Muscle layer of duodenum (tissue), 2 donors: ENCODE measurements at regions not wholly inside any gene's neighbourhood (a gene's known extent, or its start where the extent isn't known, plus 50 kb on each side); places are given as distances from the start of the nearest gene placed in this dataset.
"Not testable (repeated sequence)": the region's sequence is repeated elsewhere in the genome, so short reads cannot be mapped to it uniquely, and the experiment has no call there.

Source experiments
- H3K27ac ChIP-seq: one replicate; pipeline ENCODE4 v1.7.0; 2013; ENCODE audit warnings: mild to moderate bottlenecking, low read length
- H3K27me3 ChIP-seq: one replicate; pipeline ENCODE4 v1.7.0; 2013; ENCODE audit warnings: low read depth, mild to moderate bottlenecking, control low read depth, low read length
- H3K36me3 ChIP-seq, 2 donors: one replicate each; pipeline ENCODE4 v1.7.0; 2013; ENCODE audit warnings: low read length in 2 of 2, control low read depth in 1 of 2, mild to moderate bottlenecking in 1 of 2; ENCODE audit not compliant: insufficient read depth in 2 of 2, control insufficient read depth in 1 of 2
- H3K4me1 ChIP-seq, 2 donors: one replicate each; pipeline ENCODE4 v1.7.0; 2013; ENCODE audit warnings: low read length in 2 of 2, mild to moderate bottlenecking in 2 of 2, control low read depth in 1 of 2, moderate library complexity in 1 of 2; ENCODE audit not compliant: insufficient read depth in 2 of 2, control insufficient read depth in 1 of 2
- H3K4me3 ChIP-seq, 2 donors: one replicate each; pipeline ENCODE4 v1.7.0; 2013; ENCODE audit warnings: low read length in 2 of 2, low read depth in 1 of 2, mild to moderate bottlenecking in 1 of 2
- H3K9me3 ChIP-seq, 2 donors: one replicate each; pipeline ENCODE4 v1.7.0; 2013; ENCODE audit warnings: low read length in 2 of 2, control low read depth in 1 of 2, mild to moderate bottlenecking in 1 of 2; ENCODE audit not compliant: control insufficient read depth in 1 of 2
- donor health status: healthy.

- Histone ChIP-seq H3K27ac (no peak overlapping the region), H3K36me3 (no peaks in the 10 kb centered on the region), H3K4me1 (no peaks in the 10 kb centered on the region), H3K9me3 (peaks cover 0 to 8% of the 10 kb centered on the region in 2 donors), H3K4me3 (no peak overlapping the region), H3K27me3 (no peaks in the 10 kb centered on the region)
These were observed 1068.5 kb upstream of the COX7C start for GRCh38 chr5:85549229-85549628.

DNA sequence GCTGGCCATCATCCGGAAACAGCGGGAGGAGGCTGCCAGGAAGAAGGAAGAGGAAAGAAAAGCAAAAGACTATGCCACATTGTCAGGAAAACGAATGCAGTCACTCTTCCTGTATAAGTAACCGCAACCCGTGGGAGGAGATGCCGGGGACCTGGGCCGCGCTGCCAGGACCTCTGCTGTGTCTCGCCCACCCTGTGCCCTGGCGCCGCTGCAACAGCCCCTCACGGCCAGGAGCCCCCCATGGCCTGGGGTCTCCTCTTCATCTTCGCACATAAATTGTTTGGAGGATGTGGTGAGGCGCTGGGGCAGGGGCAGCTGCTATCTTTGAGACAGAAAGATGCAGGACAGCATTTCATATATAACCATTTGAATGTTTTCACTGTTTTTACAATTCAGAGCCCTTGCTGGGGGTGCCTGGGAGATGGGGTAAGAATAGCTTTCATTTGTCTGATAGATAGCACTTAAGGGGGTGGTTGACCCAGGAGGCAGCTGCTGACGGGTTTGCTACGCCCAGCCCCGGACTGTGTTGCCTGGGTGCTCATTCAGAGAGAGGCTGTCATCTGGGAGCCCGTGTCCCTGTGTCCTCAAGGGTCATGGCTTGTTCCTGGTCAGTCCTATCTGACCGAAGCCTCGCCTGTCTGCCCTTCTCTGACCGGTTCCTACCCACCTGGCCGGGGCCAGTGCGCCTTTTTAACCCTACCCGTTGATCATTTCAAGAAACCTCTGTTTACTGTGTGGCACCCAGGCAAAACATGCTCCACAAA lies 1067.7 kb upstream of the COX7C start:
- Histone ChIP-seq H3K4me1 (no peaks in the 10 kb centered on the region), H3K36me3 (no peaks in the 10 kb centered on the region), H3K27me3 (no peaks in the 10 kb centered on the region), H3K4me3 (no peak overlapping the region), H3K27ac (no peak overlapping the region), H3K9me3 (peaks cover 0 to 8% of the 10 kb centered on the region in 2 donors)

DNA sequence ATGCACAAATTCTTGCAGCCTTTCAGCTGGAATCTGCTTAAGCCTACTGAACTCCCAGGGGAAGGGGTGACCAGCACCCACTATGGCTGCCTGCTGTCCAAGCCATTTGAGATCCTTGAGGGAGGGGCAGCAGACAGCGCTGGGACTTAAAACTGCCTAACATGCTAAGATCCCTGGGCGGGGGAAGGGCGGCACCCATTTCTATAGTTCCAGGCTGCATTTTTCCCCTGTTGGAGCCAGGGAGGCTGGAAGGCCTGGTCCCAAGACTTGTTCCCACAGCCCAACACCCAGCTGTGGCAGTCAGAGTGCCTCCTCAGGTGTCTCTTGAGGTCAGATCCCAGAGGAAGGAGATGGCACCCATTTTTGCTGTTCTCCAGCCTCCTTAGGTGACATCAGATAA lies 1061.3 kb upstream of the COX7C start:
- no peaks in the 10 kb centered on the region for H3K27me3 ChIP-seq
- H3K27ac ChIP-seq, result no peak overlapping the region
- H3K9me3 ChIP-seq, result peaks cover 0 to 15% of the 10 kb centered on the region in 2 donors
- H3K4me3 ChIP-seq, result no peak overlapping the region
- no peaks in the 10 kb centered on the region for H3K36me3 ChIP-seq
- no peaks in the 10 kb centered on the region for H3K4me1 ChIP-seq

DNA sequence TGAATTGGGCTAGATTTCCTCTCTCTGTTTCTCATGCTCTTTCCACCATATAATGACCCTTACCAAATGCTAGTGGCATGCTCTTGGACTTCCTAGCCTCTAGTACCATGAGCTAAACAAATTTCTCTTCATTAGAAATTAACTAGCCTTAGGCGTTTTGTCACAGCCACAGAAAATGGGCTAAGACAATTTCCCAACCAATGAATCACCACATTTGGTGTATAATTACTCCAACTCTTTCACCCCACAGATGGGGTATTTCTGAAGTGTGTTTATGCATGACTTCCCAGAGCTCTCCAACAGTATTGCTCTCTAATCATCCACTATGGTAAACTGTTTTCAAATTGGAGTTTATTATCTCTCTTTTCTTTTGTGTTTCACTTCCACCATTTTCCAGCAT lies 1041.1 kb upstream of the COX7C start:
- H3K4me3 ChIP-seq, result no peak overlapping the region
- no peaks in the 10 kb centered on the region for H3K36me3 ChIP-seq
- no peaks in the 10 kb centered on the region for H3K9me3 ChIP-seq
- H3K27ac ChIP-seq, result no peak overlapping the region
- no peaks in the 10 kb centered on the region for H3K4me1 ChIP-seq
- no peaks in the 10 kb centered on the region for H3K27me3 ChIP-seq

- not testable (repeated sequence) for H3K27ac ChIP-seq, H3K27me3 ChIP-seq, H3K9me3 ChIP-seq, H3K4me1 ChIP-seq, H3K4me3 ChIP-seq, H3K36me3 ChIP-seq
These were observed 1029.9 kb upstream of the COX7C start for GRCh38 chr5:85587806-85588205.

GRCh38 chr5:85588268-85588667 lies 1029.5 kb upstream of the COX7C start:
- not testable (repeated sequence) for H3K27me3 ChIP-seq, H3K27ac ChIP-seq, H3K9me3 ChIP-seq, H3K4me1 ChIP-seq, H3K36me3 ChIP-seq, H3K4me3 ChIP-seq

DNA sequence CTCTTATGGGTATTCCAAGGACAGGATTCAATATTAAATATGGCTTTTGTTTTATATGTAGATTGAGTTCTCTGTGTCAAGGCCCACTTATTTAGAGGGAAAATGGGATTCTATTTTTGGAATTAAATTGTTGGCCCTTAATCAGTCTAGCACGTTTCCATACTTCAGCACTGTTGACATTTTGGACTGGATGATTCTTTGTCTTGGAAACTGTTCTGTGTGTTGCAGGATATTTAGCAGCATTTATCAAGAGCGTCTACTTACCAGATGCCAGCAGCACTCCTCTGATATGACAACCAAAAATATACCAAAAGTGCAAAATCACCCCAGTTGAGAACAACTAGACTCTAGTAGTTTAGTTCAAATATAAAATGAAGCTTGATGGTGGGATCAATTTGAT lies 1027.0 kb upstream of the COX7C start:
- no peaks in the 10 kb centered on the region for H3K36me3 ChIP-seq
- H3K27me3 ChIP-seq, result no peaks in the 10 kb centered on the region
- H3K9me3 ChIP-seq, result peaks cover 0 to 2% of the 10 kb centered on the region in 2 donors
- no peak overlapping the region for H3K27ac ChIP-seq
- no peak overlapping the region for H3K4me3 ChIP-seq
- H3K4me1 ChIP-seq, result no peaks in the 10 kb centered on the region

DNA sequence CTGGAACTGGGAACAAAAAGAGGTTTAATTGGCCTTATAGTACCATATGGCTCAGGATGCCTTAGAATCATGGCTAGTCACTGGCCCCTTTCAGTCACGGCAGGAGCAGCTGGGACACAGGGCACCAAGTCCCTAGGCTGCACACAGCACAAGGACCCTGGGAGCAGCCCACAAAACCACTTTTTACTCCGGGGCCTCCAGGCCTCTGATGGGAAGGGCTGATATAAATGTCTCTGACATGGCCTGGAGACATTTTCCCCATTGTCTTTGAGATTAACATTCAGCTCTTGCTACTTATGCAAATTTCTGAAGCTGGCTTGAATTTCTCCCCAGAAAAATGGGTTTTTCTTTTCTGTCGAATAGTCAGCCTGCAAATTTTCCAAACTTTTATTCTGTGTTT lies 1026.4 kb upstream of the COX7C start:
- H3K36me3 ChIP-seq, result no peaks in the 10 kb centered on the region
- no peaks in the 10 kb centered on the region for H3K9me3 ChIP-seq
- no peaks in the 10 kb centered on the region for H3K27me3 ChIP-seq
- no peak overlapping the region for H3K27ac ChIP-seq
- no peak overlapping the region for H3K4me3 ChIP-seq
- H3K4me1 ChIP-seq, result no peaks in the 10 kb centered on the region

DNA sequence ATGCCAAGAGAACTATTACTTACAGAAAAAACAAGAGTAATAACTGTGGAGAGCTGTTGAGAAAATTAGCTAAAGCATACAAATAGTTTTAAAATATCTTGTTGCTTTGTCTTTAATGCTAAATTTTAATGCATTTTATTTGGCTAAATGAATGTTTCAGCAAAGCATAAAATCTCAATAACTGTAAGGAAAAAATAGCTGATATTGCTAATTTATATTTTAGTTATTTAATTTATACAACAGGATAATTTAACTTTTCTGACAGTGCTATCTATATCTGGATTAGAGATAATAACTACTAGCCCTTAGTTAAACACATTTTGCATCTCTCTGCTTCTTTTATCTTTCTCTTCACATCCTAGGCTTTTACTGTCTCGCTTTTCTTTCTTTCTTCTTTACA lies 1014.9 kb upstream of the COX7C start:
- no peaks in the 10 kb centered on the region for H3K36me3 ChIP-seq
- no peaks in the 10 kb centered on the region for H3K4me1 ChIP-seq
- H3K4me3 ChIP-seq, result no peak overlapping the region
- H3K27ac ChIP-seq, result no peak overlapping the region
- peaks cover 0 to 3% of the 10 kb centered on the region in 2 donors for H3K9me3 ChIP-seq
- no peaks in the 10 kb centered on the region for H3K27me3 ChIP-seq

- Histone ChIP-seq H3K27me3 (no peaks in the 10 kb centered on the region), H3K27ac (no peak overlapping the region), H3K4me1 (no peaks in the 10 kb centered on the region), H3K36me3 (no peaks in the 10 kb centered on the region), H3K4me3 (no peak overlapping the region), H3K9me3 (peaks cover 0 to 3% of the 10 kb centered on the region in 2 donors)
These were observed 1013.4 kb upstream of the COX7C start for GRCh38 chr5:85604378-85604777.

DNA sequence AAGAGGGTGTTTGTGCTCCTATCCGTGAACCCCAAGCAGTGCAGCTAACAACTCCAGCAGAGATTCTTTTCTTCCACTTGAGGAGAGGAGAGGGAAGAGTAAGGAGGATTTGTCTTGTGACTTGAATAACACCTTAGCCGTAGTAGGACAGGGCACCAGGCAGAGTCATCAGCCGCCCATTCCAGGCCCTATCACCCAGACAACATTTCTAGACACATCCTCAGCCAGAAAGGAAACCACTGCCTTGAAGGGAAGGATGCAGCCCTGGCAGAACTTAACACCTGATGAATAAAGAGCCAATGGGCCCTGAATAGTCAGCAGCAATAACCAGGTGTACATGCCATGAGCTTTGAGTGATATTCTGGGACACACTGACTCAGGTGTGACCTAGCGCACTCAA lies 1013.0 kb upstream of the COX7C start:
- H3K4me1 ChIP-seq, result no peaks in the 10 kb centered on the region
- peaks cover 0 to 3% of the 10 kb centered on the region in 2 donors for H3K9me3 ChIP-seq
- no peaks in the 10 kb centered on the region for H3K36me3 ChIP-seq
- H3K27ac ChIP-seq, result no peak overlapping the region
- no peak overlapping the region for H3K4me3 ChIP-seq
- H3K27me3 ChIP-seq, result no peaks in the 10 kb centered on the region

DNA sequence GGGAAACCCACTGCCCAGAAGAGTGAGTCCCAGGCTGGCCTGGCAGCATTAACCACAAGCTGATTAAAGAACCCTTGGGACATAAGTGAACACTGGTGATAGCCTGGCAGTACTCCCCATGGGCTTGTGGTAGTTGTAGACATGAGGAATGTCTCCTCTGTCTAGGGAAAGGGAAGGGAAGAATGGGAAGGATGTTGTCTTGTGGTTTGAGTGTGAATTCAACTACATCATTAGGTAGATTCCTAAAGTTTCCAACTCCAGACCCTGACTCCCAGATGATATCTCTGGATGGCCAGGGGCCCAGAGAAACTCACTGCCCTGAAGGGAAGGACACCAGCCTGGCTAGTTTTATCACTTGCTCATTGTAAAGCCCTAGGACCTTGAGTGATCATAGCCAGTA lies 1012.4 kb upstream of the COX7C start:
- Histone ChIP-seq H3K27ac (no peak overlapping the region), H3K27me3 (no peaks in the 10 kb centered on the region), H3K9me3 (peaks cover 0 to 3% of the 10 kb centered on the region in 2 donors), H3K4me1 (no peaks in the 10 kb centered on the region), H3K4me3 (no peak overlapping the region), H3K36me3 (no peaks in the 10 kb centered on the region)
